ENCODE measurements at regions not wholly inside any gene's neighbourhood (a gene's known extent, or its start where the extent isn't known, plus 50 kb on each side); places are given as distances from the start of the nearest gene placed in this dataset.

DNA sequence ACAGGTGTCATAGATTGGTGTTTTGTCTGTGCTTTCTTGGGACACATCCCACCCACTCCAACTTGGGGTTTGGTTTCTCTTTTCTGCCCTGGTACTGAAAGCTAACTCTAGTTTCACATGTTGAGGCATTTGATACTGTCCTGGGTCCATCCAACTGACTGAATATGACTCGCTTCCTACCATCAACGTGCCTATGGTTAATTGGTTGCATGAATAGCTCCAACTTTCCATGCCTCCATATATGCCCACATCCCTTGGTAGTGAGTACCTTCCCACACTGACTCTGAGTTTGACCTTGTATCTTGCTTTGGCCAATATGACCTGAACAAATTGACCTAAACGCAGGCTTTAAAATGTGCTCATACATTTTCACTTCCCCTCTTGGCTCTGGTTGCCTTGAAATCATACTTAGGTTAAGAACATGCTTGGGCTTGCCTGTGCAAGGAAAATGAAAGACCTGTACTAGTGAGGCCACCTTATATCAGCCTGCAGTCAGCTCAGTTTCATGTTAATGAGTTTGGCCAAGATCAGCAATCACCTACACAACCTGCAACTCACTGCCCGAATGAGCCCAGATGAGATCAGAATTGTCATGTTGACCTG lies 81.0 kb upstream of the KCNK2 start:
- Histone ChIP-seq H3K27ac (no peak overlapping the region), H3K4me3 (no peak overlapping the region), H3K4me1 (replicated peaks in 1 of 2) (peaks cover 6 to 16% of the 10 kb centered on the region in 2 donors), H3K9me3 (replicated peaks in 1 of 3) (no peaks in the 10 kb centered on the region), H3K36me3 (replicated peaks in 1 of 2) (no peaks in the 10 kb centered on the region), H3K27me3 (no peaks in the 10 kb centered on the region)
- 90 to 97% (median 93%) methylated on average over 4 of the region's 4 CpGs for WGBS, 4 donors
- TF ChIP-seq POLR2A (IDR thresholded peaks at IDR 0.05) (no peak), CTCF (IDR thresholded peaks at IDR 0.05) (no peak)
- DNase-seq = no peak
- intact Hi-C loops (cut with DNase I) = no loop called here

- no peak for DNase-seq
- no peak for TF ChIP-seq POLR2A (IDR thresholded peaks at IDR 0.05)
- no peak for TF ChIP-seq CTCF (IDR thresholded peaks at IDR 0.05)
- Histone ChIP-seq H3K4me3 (no peak overlapping the region), H3K27ac (no peak overlapping the region), H3K27me3 (no peaks in the 10 kb centered on the region), H3K9me3 (replicated peaks in 1 of 3) (no peaks in the 10 kb centered on the region), H3K4me1 (replicated peaks in 1 of 2) (peaks cover 6 to 16% of the 10 kb centered on the region in 2 donors), H3K36me3 (replicated peaks in 1 of 2) (no peaks in the 10 kb centered on the region)
- WGBS, 4 donors = 50 to 63% (median 56%) methylated on average over 4 of the region's 4 CpGs
- intact Hi-C loops (cut with DNase I) = no loop called here
Measured at GRCh38 chr1:215002471-215002870, 80.1 kb upstream of the KCNK2 start.

GRCh38 chr1:215003686-215004085 lies 78.9 kb upstream of the KCNK2 start:
- no peak for TF ChIP-seq CTCF (IDR thresholded peaks at IDR 0.05)
- no peak for TF ChIP-seq POLR2A (IDR thresholded peaks at IDR 0.05)
- DNase-seq = no peak
- Histone ChIP-seq H3K36me3 (replicated peaks in 1 of 2) (no peaks in the 10 kb centered on the region), H3K4me3 (no peak overlapping the region), H3K27me3 (no peaks in the 10 kb centered on the region), H3K27ac (peak overlapping the region in 3 of 5 donors; percentile 59 to 76 (median 75)), H3K9me3 (replicated peaks in 1 of 3) (no peaks in the 10 kb centered on the region), H3K4me1 (replicated peaks in 1 of 2) (peaks cover 6 to 16% of the 10 kb centered on the region in 2 donors)
- 24 to 37% (median 33%) methylated on average over 2 of the region's 2 CpGs for WGBS, 4 donors
- intact Hi-C loops (cut with DNase I) = no loop called here

- H3K9me3 ChIP-seq (replicated peaks in 1 of 3) = no peaks in the 10 kb centered on the region
- H3K27ac ChIP-seq = peak overlapping the region in 4 of 5 donors; percentile 35 to 76 (median 67)
- H3K27me3 ChIP-seq = no peaks in the 10 kb centered on the region
- 93 to 97% (median 95%) methylated on average over 2 of the region's 2 CpGs for WGBS, 4 donors
- no peaks in the 10 kb centered on the region for H3K36me3 ChIP-seq (replicated peaks in 1 of 2)
- no peak for TF ChIP-seq CTCF (IDR thresholded peaks at IDR 0.05)
- no peak for TF ChIP-seq POLR2A (IDR thresholded peaks at IDR 0.05)
- no peak for DNase-seq
- intact Hi-C loops (cut with DNase I) = no loop called here
- peaks cover 6 to 16% of the 10 kb centered on the region in 2 donors for H3K4me1 ChIP-seq (replicated peaks in 1 of 2)
- H3K4me3 ChIP-seq = no peak overlapping the region
Measured at GRCh38 chr1:215004121-215004827, 78.3 kb upstream of the KCNK2 start.

Measured in adrenal gland (tissue), 9 donors.